Thoracic aorta (tissue), 2 donors: ENCODE measurements at regions not wholly inside any gene's neighbourhood (a gene's known extent, or its start where the extent isn't known, plus 50 kb on each side); places are given as distances from the start of the nearest gene placed in this dataset.
"Not testable (repeated sequence)": the region's sequence is repeated elsewhere in the genome, so short reads cannot be mapped to it uniquely, and the experiment has no call there.

Source experiments
- ATAC-seq: fragments of 150-250 bp; one replicate; pipeline ENCODE4 v1.8.0; 2017; ENCODE audit warnings: low read depth; ENCODE audit not compliant: insufficient number of reproducible peaks, low FRiP score
- DNase-seq: peaks from one replicate; pipeline ENCODE4 v3.0.0-alpha.2; 2020; ENCODE audit warnings: low spot score
- H3K27ac ChIP-seq, 2 donors: fragments of 200-600 bp; sonication (generic); 1 replicate in 1 of 2; 2 replicates in 1 of 2; pipeline ENCODE4 v1.5.1; 2016; ENCODE audit warnings: mild to moderate bottlenecking in 2 of 2, moderate library complexity in 2 of 2
- H3K27me3 ChIP-seq: fragments of 200-600 bp; sonication (generic); replicated peaks from 2 replicates; pipeline ENCODE4 v1.6.0; 2016; ENCODE audit warnings: mild to moderate bottlenecking; ENCODE audit not compliant: insufficient read depth
- H3K36me3 ChIP-seq: fragments of 200-600 bp; sonication (generic); one replicate; pipeline ENCODE4 v1.5.1; 2016
- H3K4me1 ChIP-seq, 2 donors: fragments of 200-600 bp; sonication (generic); 1 replicate in 1 of 2; 2 replicates in 1 of 2; pipeline versions ENCODE4 v1.5.1 to v1.6.0; 2016; ENCODE audit warnings: low read depth in 2 of 2, mild to moderate bottlenecking in 1 of 2; ENCODE audit not compliant: control insufficient read depth in 1 of 2
- H3K4me3 ChIP-seq: fragments of 200-600 bp; sonication (generic); 2 replicates; pipeline ENCODE4 v1.5.1; 2016; ENCODE audit warnings: mild to moderate bottlenecking
- H3K9me3 ChIP-seq: fragments of 200-600 bp; sonication (generic); 2 replicates; pipeline ENCODE4 v1.5.1; 2016
- TF ChIP-seq, protein P1 (sequence below): fragments of 200-600 bp; sonication (generic); IDR thresholded peaks from one replicate; pipeline ENCODE4 v1.5.1; 2019; ENCODE audit warnings: antibody characterized with exemption

DNA sequence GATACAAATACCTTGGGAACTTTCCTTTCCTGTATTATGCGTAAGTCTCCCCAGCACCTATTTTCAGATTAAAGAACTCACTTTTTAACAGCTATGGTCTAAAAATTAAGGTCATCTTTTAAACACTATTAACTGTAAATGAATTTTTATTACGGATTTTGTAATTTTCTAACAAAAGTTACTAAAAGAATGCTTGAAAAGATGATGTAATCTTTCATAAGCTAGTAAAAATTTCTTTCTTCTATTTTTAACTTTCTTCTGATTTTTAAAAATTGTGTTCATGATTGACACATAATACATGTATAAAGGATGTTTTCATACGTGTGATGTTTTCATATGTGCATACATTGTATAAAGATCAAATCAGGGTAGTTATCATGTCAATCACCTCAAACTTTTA, 291.2 kb upstream of the MBL2 start:
- Histone ChIP-seq H3K36me3 (no peaks in the 10 kb centered on the region), H3K4me1 (no peaks in the 10 kb centered on the region), H3K27me3 (no peaks in the 10 kb centered on the region), H3K27ac (no peak overlapping the region), H3K9me3 (peaks cover 4% of the 10 kb centered on the region), H3K4me3 (no peak overlapping the region)
- TF ChIP-seq, protein P1, sequence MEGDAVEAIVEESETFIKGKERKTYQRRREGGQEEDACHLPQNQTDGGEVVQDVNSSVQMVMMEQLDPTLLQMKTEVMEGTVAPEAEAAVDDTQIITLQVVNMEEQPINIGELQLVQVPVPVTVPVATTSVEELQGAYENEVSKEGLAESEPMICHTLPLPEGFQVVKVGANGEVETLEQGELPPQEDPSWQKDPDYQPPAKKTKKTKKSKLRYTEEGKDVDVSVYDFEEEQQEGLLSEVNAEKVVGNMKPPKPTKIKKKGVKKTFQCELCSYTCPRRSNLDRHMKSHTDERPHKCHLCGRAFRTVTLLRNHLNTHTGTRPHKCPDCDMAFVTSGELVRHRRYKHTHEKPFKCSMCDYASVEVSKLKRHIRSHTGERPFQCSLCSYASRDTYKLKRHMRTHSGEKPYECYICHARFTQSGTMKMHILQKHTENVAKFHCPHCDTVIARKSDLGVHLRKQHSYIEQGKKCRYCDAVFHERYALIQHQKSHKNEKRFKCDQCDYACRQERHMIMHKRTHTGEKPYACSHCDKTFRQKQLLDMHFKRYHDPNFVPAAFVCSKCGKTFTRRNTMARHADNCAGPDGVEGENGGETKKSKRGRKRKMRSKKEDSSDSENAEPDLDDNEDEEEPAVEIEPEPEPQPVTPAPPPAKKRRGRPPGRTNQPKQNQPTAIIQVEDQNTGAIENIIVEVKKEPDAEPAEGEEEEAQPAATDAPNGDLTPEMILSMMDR = no peak
- DNase-seq (no peak), ATAC-seq (no peak)

DNA sequence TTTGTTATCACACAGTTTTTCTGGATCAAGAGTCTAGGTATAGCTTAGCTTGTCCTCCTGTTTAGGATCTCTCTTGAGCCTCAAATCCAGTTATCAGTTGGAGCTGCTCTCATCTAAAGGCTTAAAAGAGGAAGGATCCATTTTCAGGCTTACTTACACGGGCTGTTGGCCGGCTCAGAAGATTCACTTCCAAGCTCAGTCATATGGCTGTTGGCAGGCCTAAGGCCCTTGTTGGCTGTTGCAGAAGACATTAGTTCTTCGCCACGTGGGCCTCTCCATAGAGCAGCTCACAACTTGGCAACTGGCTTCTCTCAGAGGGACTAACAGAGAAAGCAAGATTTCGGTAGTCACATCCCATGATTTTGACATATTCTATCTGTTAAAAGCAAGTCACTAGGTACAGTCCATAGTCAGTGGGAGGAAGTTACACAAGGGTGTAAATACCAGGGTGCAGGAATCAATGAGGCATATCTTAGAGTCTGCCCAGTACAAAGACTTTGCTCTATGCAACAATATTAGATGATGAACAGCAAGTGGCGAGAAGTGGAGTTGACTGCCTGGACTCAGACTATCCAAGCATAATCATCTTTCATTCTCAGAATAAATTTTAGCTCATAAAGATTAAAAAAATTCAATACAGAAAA, 280.1 kb upstream of the MBL2 start:
- TF ChIP-seq, protein P1 = no peak
- no peaks in the 10 kb centered on the region for H3K36me3 ChIP-seq
- no peak overlapping the region for H3K27ac ChIP-seq
- DNase-seq (no peak), ATAC-seq (no peak)
- H3K4me1 ChIP-seq = no peaks in the 10 kb centered on the region
- H3K9me3 ChIP-seq = no peaks in the 10 kb centered on the region
- no peak overlapping the region for H3K4me3 ChIP-seq
- no peaks in the 10 kb centered on the region for H3K27me3 ChIP-seq

DNA sequence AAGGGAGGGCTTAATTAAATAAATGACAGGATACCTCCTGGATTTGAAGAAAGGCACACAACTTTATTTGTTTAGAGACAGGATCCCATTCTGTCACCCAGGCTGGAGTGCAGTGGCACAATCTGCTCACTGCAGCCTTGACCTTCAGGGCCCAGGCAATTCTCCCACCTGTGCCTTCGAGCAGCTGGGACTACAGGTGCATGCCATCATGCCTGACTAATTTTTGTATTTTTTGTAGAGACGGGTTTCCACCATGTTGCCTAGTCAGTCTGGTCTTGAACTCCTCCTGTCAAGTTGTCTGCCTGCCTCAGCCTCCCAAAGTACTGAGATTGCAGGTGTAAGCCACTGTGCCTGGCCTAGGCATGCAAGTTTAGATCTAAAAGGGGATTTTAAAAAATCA, 272.7 kb upstream of the MBL2 start:
- Histone ChIP-seq H3K36me3 (no peaks in the 10 kb centered on the region), H3K27me3 (no peaks in the 10 kb centered on the region), H3K4me3 (no peak overlapping the region), H3K27ac (no peak overlapping the region), H3K9me3 (no peaks in the 10 kb centered on the region), H3K4me1 (no peaks in the 10 kb centered on the region)
- ATAC-seq (no peak), DNase-seq (no peak)
- TF ChIP-seq, protein P1 = no peak

- not testable (repeated sequence) for H3K4me1 ChIP-seq, H3K4me3 ChIP-seq, DNase-seq, H3K9me3 ChIP-seq, H3K27ac ChIP-seq, H3K36me3 ChIP-seq, H3K27me3 ChIP-seq, ATAC-seq
Measured at GRCh38 chr10:53035823-53036222, 263.2 kb upstream of the MBL2 start.

GRCh38 chr10:53033396-53033795, 260.8 kb upstream of the MBL2 start:
- H3K4me1 ChIP-seq = no peaks in the 10 kb centered on the region
- H3K27me3 ChIP-seq = no peaks in the 10 kb centered on the region
- no peak overlapping the region for H3K4me3 ChIP-seq
- H3K36me3 ChIP-seq = no peaks in the 10 kb centered on the region
- TF ChIP-seq, protein P1 = no peak
- H3K27ac ChIP-seq = no peak overlapping the region
- ATAC-seq = no peak
- no peak for DNase-seq
- no peaks in the 10 kb centered on the region for H3K9me3 ChIP-seq

DNA sequence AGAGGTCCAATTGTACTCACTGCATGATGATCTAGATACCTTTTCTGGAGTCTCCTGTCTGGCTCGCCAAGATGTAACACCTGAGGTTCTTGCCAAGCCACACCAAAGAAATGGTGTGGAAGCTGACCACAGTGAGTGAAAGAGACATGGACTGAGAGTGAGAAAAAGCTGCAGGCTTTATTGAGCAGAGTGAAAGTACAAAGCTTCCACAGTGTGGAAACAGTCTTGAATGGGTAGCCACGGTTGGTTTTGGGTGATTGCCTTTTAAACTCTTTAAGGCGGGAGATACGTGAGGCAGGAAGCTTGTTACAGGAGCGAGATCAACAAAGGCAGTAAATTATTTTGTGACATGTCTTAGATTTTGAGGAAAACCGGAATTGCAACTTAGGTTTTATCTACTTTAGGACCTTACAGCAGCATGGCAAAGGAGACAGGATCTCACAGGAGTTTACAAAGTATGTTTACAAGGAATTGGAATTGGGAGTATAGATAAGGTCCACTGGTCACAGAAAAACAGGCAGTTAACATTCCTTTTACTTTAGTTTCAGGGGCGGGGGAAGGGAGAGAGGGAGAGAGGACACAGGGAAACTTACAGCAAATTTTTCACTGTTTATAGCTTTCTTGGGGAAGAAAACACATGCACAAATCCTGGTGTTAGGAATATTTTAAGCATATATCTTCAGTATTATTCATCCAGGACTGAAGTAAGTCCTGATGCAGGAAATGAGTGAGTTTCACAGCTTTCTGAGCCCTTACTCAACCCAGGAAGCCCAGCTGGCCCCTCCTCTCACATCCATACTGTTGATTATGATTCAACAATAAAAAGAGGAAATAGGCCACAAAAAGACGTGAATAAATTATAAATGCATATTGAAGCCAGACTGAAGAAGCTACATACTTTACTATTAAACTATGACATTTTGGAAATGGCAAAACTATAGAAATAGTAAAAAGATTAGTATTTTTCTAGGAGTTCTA, 257.6 kb upstream of the MBL2 start:
- H3K27me3 ChIP-seq, H3K4me3 ChIP-seq, DNase-seq, H3K9me3 ChIP-seq, ATAC-seq, H3K27ac ChIP-seq, H3K4me1 ChIP-seq, H3K36me3 ChIP-seq: not testable (repeated sequence)
